Dedifferentiated amniotic fluid mesenchymal stem cell (primary cell): ENCODE measurements at regions not wholly inside any gene's neighbourhood (a gene's known extent, or its start where the extent isn't known, plus 50 kb on each side); places are given as distances from the start of the nearest gene placed in this dataset.

Experiments used
- DNase-seq: peaks from one replicate; pipeline ENCODE4 v3.0.0-alpha.2; 2016; ENCODE audit errors: extremely low spot score

GRCh38 chr12:88251798-88252197 lies 109.7 kb downstream of the TMTC3 start:
- DNase-seq: no peak

DNA sequence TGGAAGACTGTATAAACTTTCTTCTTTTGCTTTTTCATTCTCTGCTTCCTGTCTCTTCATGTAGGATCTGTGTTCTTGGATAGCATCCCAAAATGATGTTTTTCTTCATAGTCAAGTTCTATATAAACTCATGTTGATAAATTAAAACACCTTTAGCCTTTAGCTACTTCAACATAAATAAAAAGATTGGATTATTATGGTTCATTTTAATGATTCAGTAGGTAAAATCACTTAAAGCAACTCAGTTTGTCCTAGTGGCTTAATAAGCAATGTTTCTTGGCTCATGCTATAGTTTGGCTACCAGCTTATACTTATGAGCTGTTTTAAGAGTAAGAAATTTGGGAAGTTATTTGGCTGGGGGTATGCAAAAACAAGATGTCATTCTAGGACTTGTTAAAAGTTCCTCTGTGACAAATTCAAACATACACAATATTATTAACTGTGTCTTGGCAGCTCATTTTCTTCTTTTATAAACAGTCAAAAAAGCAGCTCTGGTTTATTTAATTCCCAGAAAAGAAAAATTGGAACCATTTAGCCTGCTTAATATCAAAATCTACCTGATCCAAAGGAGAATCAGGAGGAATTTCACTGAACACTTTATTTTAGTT lies 111.4 kb downstream of the TMTC3 start:
- no peak for DNase-seq

DNA sequence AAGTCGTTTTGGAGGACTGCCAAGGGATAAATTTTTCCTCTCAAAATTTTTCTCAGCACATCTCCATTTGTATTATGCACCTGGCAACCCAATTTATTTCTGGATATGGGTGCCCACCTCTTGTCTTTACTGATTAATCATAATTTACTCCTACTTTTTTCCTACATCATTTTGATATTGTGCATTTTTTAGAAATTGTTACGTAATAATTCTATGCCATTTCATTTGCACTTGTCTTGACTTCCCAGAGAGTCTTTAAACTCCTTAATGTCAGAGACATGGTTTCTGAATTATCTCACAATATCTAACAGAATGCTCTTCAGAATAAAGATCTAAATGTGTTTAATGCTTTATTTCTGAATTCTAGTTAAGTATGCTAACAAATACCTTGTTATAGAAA lies 113.1 kb downstream of the TMTC3 start:
- DNase-seq: no peak

- DNase-seq: no peak
These were observed 113.7 kb downstream of the TMTC3 start for GRCh38 chr12:88255847-88256246.

- DNase-seq: peak; percentile 79
These were observed 116.3 kb downstream of the TMTC3 start for GRCh38 chr12:88258396-88258795.

GRCh38 chr12:88266806-88267360 lies 124.8 kb downstream of the TMTC3 start:
- DNase-seq: no peak

- no peak for DNase-seq
These were observed 125.5 kb downstream of the TMTC3 start for GRCh38 chr12:88267630-88268029.

- no peak for DNase-seq
These were observed 130.3 kb downstream of the TMTC3 start for GRCh38 chr12:88272456-88272855.

DNA sequence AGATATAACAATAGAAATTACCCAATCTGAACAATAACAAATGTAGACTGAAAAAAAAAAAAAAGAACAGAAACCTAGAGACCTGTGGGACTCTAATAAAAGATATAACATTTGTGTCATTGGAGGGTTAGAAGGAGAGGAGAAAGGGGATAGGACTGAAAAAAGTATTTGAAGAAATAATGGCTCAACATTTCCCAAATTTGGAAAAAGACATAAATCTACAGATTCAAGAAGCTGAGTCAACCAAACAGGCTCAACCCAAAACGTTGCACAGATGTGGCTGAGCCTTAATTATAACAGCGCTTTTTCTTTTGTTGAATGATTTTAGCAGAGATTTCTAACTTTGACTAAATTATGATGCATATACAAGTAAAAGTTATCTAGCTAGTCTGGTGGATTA lies 131.3 kb downstream of the TMTC3 start:
- DNase-seq: no peak

DNA sequence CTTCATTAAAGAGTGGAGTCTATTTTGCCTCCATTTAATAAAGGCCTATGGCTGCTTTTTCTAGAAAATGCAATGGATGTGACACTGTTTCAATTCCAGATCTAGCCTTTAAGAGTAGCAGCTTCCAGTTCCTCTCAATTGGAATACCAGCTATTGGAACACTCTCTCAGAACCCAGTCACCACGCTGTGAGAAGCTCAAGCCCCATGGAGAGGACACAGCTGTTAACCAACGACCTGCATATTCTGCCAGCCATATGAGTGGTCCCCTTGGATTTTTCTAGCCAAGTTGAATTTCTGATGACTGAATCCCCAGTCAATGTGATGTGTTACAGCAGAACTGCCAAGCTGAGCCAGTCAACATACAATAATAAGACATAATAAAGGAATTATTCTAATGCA lies 131.8 kb downstream of the TMTC3 start:
- no peak for DNase-seq

DNA sequence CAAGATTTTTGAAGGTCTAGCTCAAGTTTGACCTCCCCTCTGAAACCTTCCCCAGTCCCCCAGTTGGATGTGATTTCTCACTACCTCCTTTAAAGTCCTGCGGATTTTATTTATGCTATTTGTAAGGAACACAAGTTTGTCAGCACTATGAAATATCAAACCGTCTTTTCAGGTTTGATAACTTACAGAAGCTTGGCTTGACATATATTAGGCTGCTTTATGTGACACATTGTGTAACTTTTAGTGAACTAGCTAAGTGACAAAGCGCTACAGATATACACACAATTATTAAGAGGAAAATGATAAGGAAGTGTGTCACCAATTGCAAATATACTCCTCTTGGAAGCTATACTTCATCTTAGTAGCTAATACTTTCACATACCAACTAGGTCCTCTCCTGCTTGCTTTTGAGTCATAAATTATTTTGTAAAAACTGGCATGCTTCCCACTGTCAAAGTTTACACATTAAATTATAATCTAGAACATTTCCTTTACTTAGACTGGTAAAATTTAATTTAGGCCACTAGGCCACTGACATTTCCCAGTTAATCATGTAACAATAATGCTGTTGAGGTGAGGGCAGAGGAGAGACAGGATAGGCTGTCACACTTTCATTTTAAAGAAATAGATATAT lies 149.5 kb downstream of the TMTC3 start:
- no peak for DNase-seq

- DNase-seq: no peak
These were observed 156.0 kb downstream of the TMTC3 start for GRCh38 chr12:88298014-88298682.

DNA sequence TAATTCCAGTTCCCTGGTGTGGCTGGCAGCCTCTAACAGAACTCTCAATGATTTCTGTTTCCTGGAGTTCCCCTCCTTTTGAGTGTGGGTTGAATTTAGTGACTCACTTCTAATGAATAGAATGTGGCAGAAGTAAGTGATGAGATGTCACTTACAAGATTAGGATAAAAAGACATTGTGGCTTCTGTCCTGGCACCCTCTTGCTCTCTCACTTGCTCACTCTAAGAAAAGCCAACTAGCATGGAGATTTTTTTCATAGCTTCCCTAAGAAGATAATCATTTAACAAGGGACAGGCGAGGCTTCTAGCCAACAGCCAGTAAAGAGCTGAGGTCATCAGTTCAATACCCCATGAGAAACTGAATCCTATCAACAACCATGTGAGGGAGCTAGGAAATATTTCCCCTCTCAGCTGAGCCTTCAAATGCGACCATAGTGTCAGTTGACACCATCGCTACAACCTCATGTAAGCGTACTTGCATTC lies 156.7 kb downstream of the TMTC3 start:
- no peak for DNase-seq

DNA sequence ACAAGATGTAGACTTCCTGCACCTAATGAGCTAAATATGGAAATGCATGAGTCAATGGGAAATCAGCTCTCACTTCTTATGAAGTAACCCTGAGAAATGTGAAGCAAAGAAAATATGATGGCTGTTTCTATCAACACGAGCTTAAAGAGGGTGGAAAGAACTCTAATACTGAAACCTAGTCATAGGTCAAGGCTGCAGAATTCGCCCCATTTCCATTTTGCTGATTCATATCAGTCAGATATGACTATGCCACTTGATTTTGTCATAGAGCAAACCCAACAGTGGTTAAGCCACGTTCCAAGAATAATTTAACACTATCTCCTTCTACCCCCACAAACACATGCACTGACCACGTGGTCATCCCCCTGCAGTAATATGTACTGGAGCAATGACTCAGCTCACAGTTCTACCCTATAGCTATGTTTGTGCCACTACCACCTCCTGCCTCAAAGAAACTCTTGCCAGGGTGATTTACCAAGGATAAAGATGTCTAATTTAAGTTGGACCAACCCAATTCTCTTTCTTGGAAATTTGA lies 157.5 kb downstream of the TMTC3 start:
- peak; percentile 76 for DNase-seq

DNA sequence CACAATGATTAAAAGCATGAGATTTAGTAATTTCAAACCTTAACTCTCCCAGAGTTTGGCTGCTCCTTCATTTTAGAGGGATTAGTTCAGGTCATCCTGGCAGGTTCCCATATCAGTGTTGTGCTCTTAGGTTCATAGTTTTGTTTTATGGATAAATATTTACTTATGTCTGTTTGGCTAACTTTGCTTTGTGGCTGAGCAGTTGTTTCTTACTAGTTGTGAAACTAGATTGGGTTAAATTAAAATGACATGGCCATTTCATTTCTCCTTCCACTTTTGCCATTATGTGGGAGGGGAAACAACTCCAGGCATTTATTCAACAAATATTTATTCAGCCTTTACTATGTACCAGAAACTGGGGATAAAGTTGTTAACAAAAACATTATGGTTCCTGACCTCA lies 158.8 kb downstream of the TMTC3 start:
- DNase-seq: no peak

DNA sequence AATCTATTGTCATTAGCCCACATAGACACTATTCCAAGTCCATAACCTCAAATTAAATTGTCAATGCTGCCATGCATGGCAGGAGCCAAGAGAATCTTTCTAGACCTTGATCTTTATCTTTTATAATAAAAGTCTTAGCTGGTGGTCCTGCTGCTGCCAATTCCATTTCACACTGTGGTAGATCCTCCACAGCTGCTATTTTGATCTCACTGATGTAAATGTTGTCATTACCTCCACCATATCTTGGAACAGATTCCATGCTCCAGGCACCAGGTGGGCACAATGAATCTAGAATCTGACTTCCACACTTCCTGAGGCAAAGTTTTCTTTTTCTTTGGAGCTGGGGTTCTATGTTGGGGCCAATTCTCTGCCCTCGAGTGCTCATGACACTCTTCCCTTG lies 161.2 kb downstream of the TMTC3 start:
- DNase-seq: no peak

- no peak for DNase-seq
These were observed 163.3 kb downstream of the TMTC3 start for GRCh38 chr12:88305254-88305890.

DNA sequence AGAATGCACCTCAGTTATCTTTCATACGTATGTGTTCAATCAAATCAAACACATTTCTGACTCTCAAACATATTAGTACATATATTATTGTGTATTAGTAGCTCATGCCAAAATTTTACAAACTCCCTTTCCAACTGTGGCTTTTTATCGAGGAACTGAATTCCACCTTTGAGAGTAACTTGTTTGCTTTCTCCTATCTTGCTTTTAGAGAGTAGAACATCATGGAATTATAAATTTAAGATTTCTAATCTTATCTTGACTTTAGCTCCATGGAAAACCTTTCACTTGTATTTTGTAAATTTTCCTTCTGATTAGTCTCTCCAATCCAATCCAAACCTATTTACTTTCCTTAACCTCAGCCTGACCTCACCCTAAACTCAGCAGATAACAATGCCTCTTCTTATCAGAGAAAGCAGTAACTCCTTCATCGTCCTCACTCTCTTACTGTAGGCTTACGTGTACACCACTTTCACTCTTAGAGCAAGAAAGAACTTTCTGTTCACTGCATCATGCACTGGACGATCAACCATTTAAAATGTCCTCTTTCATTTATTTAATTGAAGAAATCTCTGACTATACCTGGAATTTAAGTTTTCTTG lies 164.5 kb downstream of the TMTC3 start:
- DNase-seq: no peak

DNA sequence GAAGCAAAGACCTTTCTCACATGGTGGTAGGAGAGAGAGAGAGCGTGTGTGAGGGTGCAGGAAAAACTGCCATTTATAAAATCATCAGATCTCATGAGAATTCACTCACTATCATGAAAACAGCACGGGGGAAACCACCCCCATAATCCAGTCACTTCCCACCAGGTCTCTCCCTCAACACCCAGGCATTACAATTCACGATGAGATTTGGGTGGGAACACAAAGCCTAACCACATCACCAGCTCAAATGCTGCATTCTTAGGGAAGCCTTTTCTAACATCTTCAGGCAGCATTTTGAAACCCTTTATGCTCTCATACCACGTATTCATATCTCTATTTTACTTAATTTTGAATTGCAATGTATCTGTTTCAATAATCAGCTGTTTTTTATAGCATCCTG lies 165.9 kb downstream of the TMTC3 start:
- DNase-seq: no peak

- no peak for DNase-seq
These were observed 166.7 kb downstream of the TMTC3 start for GRCh38 chr12:88308825-88309224.

- no peak for DNase-seq
These were observed 167.4 kb downstream of the TMTC3 start for GRCh38 chr12:88309546-88309945.

GRCh38 chr12:88310069-88310468 lies 168.0 kb downstream of the TMTC3 start:
- DNase-seq: peak; percentile 75
